SK-N-SH (cell line): ENCODE measurements at regions not wholly inside any gene's neighbourhood (a gene's known extent, or its start where the extent isn't known, plus 50 kb on each side); places are given as distances from the start of the nearest gene placed in this dataset.

Experiments
- CTCF ChIA-PET: fragments of 300-600, 350-600 bp; formaldehyde crosslinking; extraction: SDS; loops from one replicate; lab custom pipeline; 2021; lab: Yijun Ruan, JAX
- POLR2A ChIA-PET: fragments of 350-600 bp; sonication (Branson Sonifier 250); formaldehyde crosslinking; extraction: SDS; loops from one replicate; lab custom pipeline; 2020; ENCODE audit warnings: antibody characterized with exemption, inconsistent platforms; lab: Yijun Ruan, JAX
- DNase-seq: peaks from one replicate; pipeline ENCODE4 v3.0.0; 2012
- H2AFZ ChIP-seq: fragments of 200-600 bp; sonication (generic); 2 replicates; pipeline ENCODE4 v1.8.1; 2016; ENCODE audit warnings: antibody characterized with exemption, mild to moderate bottlenecking, low read depth
- H3F3A ChIP-seq: fragments of 200-600 bp; sonication (generic); replicated peaks from 2 replicates; pipeline ENCODE3; 2016; ENCODE audit warnings: antibody characterized with exemption, mild to moderate bottlenecking; ENCODE audit not compliant: insufficient read depth
- H3K27ac ChIP-seq, 2 experiments: fragments of 200-500 bp in 1 of 2; fragments of 200-600 bp in 1 of 2; sonication (Bioruptor generic) in 1 of 2; sonication (generic), shearing (Covaris generic) in 1 of 2; 2 replicates each; pipeline versions ENCODE4 v1.5.1 to v1.6.1; 2014 to 2016; ENCODE audit warnings: low read depth in 2 of 2, inconsistent platforms in 1 of 2, low read length in 1 of 2, mild to moderate bottlenecking in 1 of 2, mixed read lengths in 1 of 2
- H3K27me3 ChIP-seq: fragments of 200-600 bp; sonication (generic), shearing (Covaris generic); 2 replicates; pipeline ENCODE4 v1.6.1; 2016; ENCODE audit warnings: mixed run types; ENCODE audit not compliant: insufficient read depth
- H3K36me3 ChIP-seq, 2 experiments: fragments of 200-500 bp in 1 of 2; fragments of 200-600 bp in 1 of 2; sonication (Bioruptor generic) in 1 of 2; sonication (generic) in 1 of 2; replicated peaks in 1 of 2; 2 replicates each; pipeline versions ENCODE3 to v1.5.1; 2014 to 2016; ENCODE audit warnings: low read length in 1 of 2, mild to moderate bottlenecking in 1 of 2; ENCODE audit not compliant: insufficient read depth in 2 of 2, control insufficient read depth in 1 of 2
- H3K4me1 ChIP-seq, 2 experiments: fragments of 200-500 bp in 1 of 2; fragments of 200-600 bp in 1 of 2; sonication (Bioruptor generic) in 1 of 2; sonication (generic), shearing (Covaris generic) in 1 of 2; 2 replicates each; pipeline versions ENCODE4 v1.5.1 to v1.6.1; 2014 to 2016; ENCODE audit warnings: low read depth in 1 of 2, low read length in 1 of 2, mixed run types in 1 of 2; ENCODE audit not compliant: insufficient read depth in 2 of 2, control insufficient read depth in 1 of 2
- H3K4me2 ChIP-seq: fragments of 200-600 bp; sonication (generic), shearing (Covaris generic); 2 replicates; pipeline ENCODE4 v1.6.1; 2017; ENCODE audit warnings: mixed run types
- H3K4me3 ChIP-seq, 2 experiments: fragments of 200-500 bp in 1 of 2; fragments of 200-600 bp in 1 of 2; sonication (Bioruptor generic) in 1 of 2; sonication (generic), shearing (Covaris generic) in 1 of 2; 2 replicates each; pipeline versions ENCODE4 v1.5.1 to v1.8.1; 2014 to 2016; ENCODE audit warnings: low read depth in 2 of 2, inconsistent platforms in 1 of 2, low read length in 1 of 2, mild to moderate bottlenecking in 1 of 2, mixed read lengths in 1 of 2, moderate library complexity in 1 of 2
- H3K79me2 ChIP-seq: fragments of 200-600 bp; sonication (generic); 2 replicates; pipeline ENCODE4 v1.8.1; 2017; ENCODE audit warnings: mild to moderate bottlenecking; ENCODE audit not compliant: insufficient read depth
- H3K9ac ChIP-seq: fragments of 200-600 bp; sonication (generic); 2 replicates; pipeline ENCODE4 v1.6.1; 2017; ENCODE audit warnings: mixed run types
- H3K9me2 ChIP-seq: fragments of 200-600 bp; sonication (generic); 2 replicates; pipeline ENCODE4 v1.6.1; 2017; ENCODE audit warnings: mixed run types
- H3K9me3 ChIP-seq: fragments of 200-600 bp; sonication (generic); 2 replicates; pipeline ENCODE4 v1.6.1; 2017; ENCODE audit warnings: mixed run types, mild to moderate bottlenecking, moderate library complexity
- H4K20me1 ChIP-seq: fragments of 200-600 bp; sonication (generic); 2 replicates; pipeline ENCODE4 v1.6.1; 2017; ENCODE audit warnings: mild to moderate bottlenecking, mixed run types; ENCODE audit not compliant: insufficient read depth
- CTCF ChIP-seq: fragments of 200-600 bp; sonication (generic); IDR thresholded peaks from 2 replicates; pipeline ENCODE4 v1.6.1; 2017; ENCODE audit warnings: antibody characterized with exemption, mild to moderate bottlenecking, moderate library complexity
- GABPA ChIP-seq: IDR thresholded peaks from 2 replicates; pipeline ENCODE4 v1.4.0; 2012; ENCODE audit warnings: low read depth, mild to moderate bottlenecking
- MXI1 ChIP-seq: IDR thresholded peaks from 2 replicates; pipeline ENCODE4 v1.6.1; 2012; ENCODE audit warnings: mild to moderate bottlenecking, low read depth, low read length, improper control_type of control experiment
- NRF1 ChIP-seq: IDR thresholded peaks from 2 replicates; pipeline ENCODE4 v1.6.1; 2012; ENCODE audit warnings: low read depth, mild to moderate bottlenecking, low read length
- RCOR1 ChIP-seq: fragments of 150-350 bp; IDR thresholded peaks from 2 replicates; pipeline ENCODE4 v1.6.1; 2017; ENCODE audit warnings: antibody characterized with exemption, low read length
- RFX5 ChIP-seq: IDR thresholded peaks from 2 replicates; pipeline ENCODE4 v1.6.1; 2012; ENCODE audit warnings: mild to moderate bottlenecking, improper control_type of control experiment, low read length
- RXRA ChIP-seq: IDR thresholded peaks from 2 replicates; pipeline ENCODE4 v1.4.0; 2012; ENCODE audit warnings: low read depth, mild to moderate bottlenecking, borderline replicate concordance
- TAF1 ChIP-seq: IDR thresholded peaks from 2 replicates; pipeline ENCODE4 v1.6.1; 2012; ENCODE audit warnings: low read depth, mild to moderate bottlenecking, low read length, moderate library complexity, borderline replicate concordance
- USF2 ChIP-seq: fragments of 150-350 bp; IDR thresholded peaks from 2 replicates; pipeline ENCODE4 v1.6.1; 2017; ENCODE audit warnings: antibody characterized with exemption, low read length, low read depth, borderline replicate concordance
- WGBS: methylation state at CpG from one replicate; pipeline ENCODE4 v1.1.6; 2017; ENCODE audit warnings: low lambda C conversion rate; 5-methylcytosine and 5-hydroxymethylcytosine counted together
- TF ChIP-seq, protein P1 (sequence below): fragments of 150-350 bp; IDR thresholded peaks from 2 replicates; pipeline ENCODE4 v1.6.1; 2016; ENCODE audit warnings: mild to moderate bottlenecking, low read depth, low read length
- TF ChIP-seq, protein P2 (sequence below): IDR thresholded peaks from 2 replicates; pipeline ENCODE4 v1.4.0; 2012; ENCODE audit warnings: low read depth, borderline replicate concordance
- TF ChIP-seq, protein P3 (sequence below): IDR thresholded peaks from 2 replicates; pipeline ENCODE4 v1.4.0; 2012; ENCODE audit warnings: low read depth

DNA sequence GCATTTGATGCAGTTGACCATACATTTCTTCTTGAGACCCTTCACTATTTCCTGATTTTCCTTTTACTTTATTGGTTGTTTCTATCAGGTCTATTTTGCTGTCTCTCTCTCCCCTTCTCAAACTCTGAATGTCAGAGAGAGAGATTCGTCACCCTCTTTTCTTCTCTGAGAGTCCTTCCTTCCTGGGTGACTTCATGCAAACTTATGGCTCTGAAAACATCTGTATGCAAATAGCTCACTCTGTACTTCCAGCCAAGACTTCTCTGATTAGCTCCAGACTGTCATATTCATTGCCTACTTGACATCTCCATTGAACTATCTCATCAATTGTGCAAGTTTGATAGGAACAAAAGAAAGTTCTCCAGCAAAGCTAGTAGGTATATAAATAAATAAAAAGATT lies 191.7 kb upstream of the KLF6 start:
- no peak for TF ChIP-seq USF2
- TF ChIP-seq, protein P1, sequence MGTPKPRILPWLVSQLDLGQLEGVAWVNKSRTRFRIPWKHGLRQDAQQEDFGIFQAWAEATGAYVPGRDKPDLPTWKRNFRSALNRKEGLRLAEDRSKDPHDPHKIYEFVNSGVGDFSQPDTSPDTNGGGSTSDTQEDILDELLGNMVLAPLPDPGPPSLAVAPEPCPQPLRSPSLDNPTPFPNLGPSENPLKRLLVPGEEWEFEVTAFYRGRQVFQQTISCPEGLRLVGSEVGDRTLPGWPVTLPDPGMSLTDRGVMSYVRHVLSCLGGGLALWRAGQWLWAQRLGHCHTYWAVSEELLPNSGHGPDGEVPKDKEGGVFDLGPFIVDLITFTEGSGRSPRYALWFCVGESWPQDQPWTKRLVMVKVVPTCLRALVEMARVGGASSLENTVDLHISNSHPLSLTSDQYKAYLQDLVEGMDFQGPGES, result no peak
- Histone ChIP-seq H2AFZ (no peak overlapping the region), H3F3A (peaks cover 4% of the 10 kb centered on the region), H3K9me2 (no peaks in the 10 kb centered on the region), H3K36me3 (no peaks in the 10 kb centered on the region), H3K4me1 (no peaks in the 10 kb centered on the region; a peak in 1 of 4 replicates), H3K27ac (no peak overlapping the region), H3K4me3 (no peak overlapping the region), H4K20me1 (no peaks in the 10 kb centered on the region), H3K27me3 (no peaks in the 10 kb centered on the region), H3K4me2 (no peak overlapping the region), H3K79me2 (no peaks in the 10 kb centered on the region), H3K9ac (no peak overlapping the region), H3K9me3 (no peaks in the 10 kb centered on the region)
- POLR2A ChIA-PET, result no interaction called here
- 89% methylated on average over 1 of the region's 1 CpG for WGBS
- CTCF ChIA-PET, result no interaction called here
- DNase-seq, result no peak

GRCh38 chr10:3976171-3976570 lies 191.2 kb upstream of the KLF6 start:
- Histone ChIP-seq H3K4me3 (no peak overlapping the region), H2AFZ (no peak overlapping the region), H3K9ac (no peak overlapping the region), H3K36me3 (no peaks in the 10 kb centered on the region), H3K9me3 (no peaks in the 10 kb centered on the region), H3K27me3 (no peaks in the 10 kb centered on the region), H3F3A (peaks cover 4% of the 10 kb centered on the region), H3K79me2 (no peaks in the 10 kb centered on the region), H3K4me2 (no peak overlapping the region), H3K27ac (no peak overlapping the region), H3K9me2 (no peaks in the 10 kb centered on the region), H4K20me1 (no peaks in the 10 kb centered on the region), H3K4me1 (no peaks in the 10 kb centered on the region; a peak in 1 of 4 replicates)
- CTCF ChIA-PET, result no interaction called here
- 62% methylated on average over 3 of the region's 3 CpGs for WGBS
- TF ChIP-seq RCOR1, result no peak
- TF ChIP-seq CTCF, result no peak
- TF ChIP-seq NRF1, result no peak
- POLR2A ChIA-PET, result no interaction called here
- DNase-seq, result no peak

DNA sequence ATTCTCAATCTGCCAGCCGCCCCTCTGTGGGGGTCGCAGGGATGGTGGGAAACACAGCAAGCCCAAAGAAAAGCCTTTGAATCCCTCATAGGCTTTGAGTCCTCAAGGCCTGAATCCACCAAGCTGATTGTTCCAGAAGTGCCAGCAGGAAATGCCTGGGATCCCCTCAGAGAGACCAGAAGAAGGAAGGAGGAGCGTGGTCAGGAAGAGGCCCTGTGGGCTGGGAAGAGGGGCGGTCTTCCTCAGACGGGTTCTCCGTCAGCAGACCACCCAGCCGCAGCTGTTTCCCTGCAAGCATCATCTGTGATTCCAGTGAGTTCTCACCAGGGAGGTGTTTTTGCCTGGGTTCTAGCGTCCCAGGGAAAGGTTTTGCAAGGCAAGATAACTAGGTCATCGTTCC lies 190.0 kb upstream of the KLF6 start:
- no peak for DNase-seq
- H3K36me3 ChIP-seq, result no peaks in the 10 kb centered on the region
- no peaks in the 10 kb centered on the region for H4K20me1 ChIP-seq
- H3K9ac ChIP-seq, result no peak overlapping the region
- no peak overlapping the region for H3K27ac ChIP-seq
- WGBS, result 90% methylated on average over 8 of the region's 9 CpGs
- CTCF ChIA-PET, result no interaction called here
- H3K4me2 ChIP-seq, result no peak overlapping the region
- POLR2A ChIA-PET, result no interaction called here
- H2AFZ ChIP-seq, result no peak overlapping the region
- no peaks in the 10 kb centered on the region for H3K9me3 ChIP-seq
- no peaks in the 10 kb centered on the region for H3K27me3 ChIP-seq
- H3K4me1 ChIP-seq, result no peaks in the 10 kb centered on the region; a peak in 1 of 4 replicates
- no peaks in the 10 kb centered on the region for H3K79me2 ChIP-seq
- no peaks in the 10 kb centered on the region for H3K9me2 ChIP-seq
- H3F3A ChIP-seq, result peaks cover 4% of the 10 kb centered on the region
- H3K4me3 ChIP-seq, result no peak overlapping the region
- TF ChIP-seq MXI1, result no peak
- TF ChIP-seq, protein P2, sequence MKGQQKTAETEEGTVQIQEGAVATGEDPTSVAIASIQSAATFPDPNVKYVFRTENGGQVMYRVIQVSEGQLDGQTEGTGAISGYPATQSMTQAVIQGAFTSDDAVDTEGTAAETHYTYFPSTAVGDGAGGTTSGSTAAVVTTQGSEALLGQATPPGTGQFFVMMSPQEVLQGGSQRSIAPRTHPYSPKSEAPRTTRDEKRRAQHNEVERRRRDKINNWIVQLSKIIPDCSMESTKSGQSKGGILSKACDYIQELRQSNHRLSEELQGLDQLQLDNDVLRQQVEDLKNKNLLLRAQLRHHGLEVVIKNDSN, result no peak
- TF ChIP-seq TAF1, result no peak
- no peak for TF ChIP-seq GABPA
- TF ChIP-seq, protein P1, result no peak
- TF ChIP-seq, protein P3, sequence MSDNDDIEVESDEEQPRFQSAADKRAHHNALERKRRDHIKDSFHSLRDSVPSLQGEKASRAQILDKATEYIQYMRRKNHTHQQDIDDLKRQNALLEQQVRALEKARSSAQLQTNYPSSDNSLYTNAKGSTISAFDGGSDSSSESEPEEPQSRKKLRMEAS, result no peak
- no peak for TF ChIP-seq RFX5
- no peak for TF ChIP-seq USF2
- no peak for TF ChIP-seq RXRA
